ENCODE measurements at regions not wholly inside any gene's neighbourhood (a gene's known extent, or its start where the extent isn't known, plus 50 kb on each side); places are given as distances from the start of the nearest gene placed in this dataset.

DNA sequence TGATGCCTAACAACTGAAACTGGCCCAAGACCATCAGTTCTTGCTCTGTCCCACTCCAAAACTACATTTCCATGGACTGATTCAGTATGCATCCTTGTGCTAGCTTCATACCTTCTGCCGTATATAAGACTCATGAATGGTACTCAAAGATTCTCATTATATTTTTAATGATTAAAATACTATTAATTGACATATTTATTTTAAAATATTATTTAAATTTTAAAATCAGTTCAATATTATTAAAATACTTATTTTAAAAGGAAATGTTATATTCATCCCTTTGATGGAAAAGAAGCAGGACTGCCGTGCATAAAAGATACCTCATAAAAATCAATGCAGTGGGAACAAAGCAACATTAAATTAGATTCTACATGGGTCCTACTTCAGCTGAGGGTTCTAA is 153.4 kb downstream of the AXIN2 start:
- no peaks in the 10 kb centered on the region for H4K20me1 ChIP-seq (ENCODE audit: insufficient read depth, low read length)
- no peaks in the 10 kb centered on the region for H3K79me2 ChIP-seq (ENCODE audit: low read length)
- H3K4me1 ChIP-seq (ENCODE audit: low read length): no peaks in the 10 kb centered on the region
- H3K27ac ChIP-seq (ENCODE audit: low read length): no peak overlapping the region
- no peak overlapping the region for H3K4me2 ChIP-seq (ENCODE audit: low read depth, low read length)
- no peaks in the 10 kb centered on the region for H3K27me3 ChIP-seq (replicated peaks; ENCODE audit: insufficient read depth, low read length)
- H3K9me2 ChIP-seq (replicated peaks; ENCODE audit: insufficient read depth, low read length): no peaks in the 10 kb centered on the region
- H3K9ac ChIP-seq (ENCODE audit: low read length): no peak overlapping the region
- no peaks in the 10 kb centered on the region for H3K36me3 ChIP-seq (replicated peaks; ENCODE audit: insufficient read depth, low read length)
- H3K4me3 ChIP-seq (ENCODE audit: low read length): no peak overlapping the region
- no peaks in the 10 kb centered on the region for H3F3A ChIP-seq (ENCODE audit: insufficient read depth, low read length)
- no peak overlapping the region for H2AFZ ChIP-seq (ENCODE audit: low read length)
- H3K9me3 ChIP-seq (replicated peaks; ENCODE audit: insufficient read depth, low read length): no peaks in the 10 kb centered on the region
- DNase-seq: no peak
- TF ChIP-seq EZH2phosphoT487 (IDR thresholded peaks at IDR 0.05; ENCODE audit: low read length): no peak
- TF ChIP-seq CTCF (IDR thresholded peaks at IDR 0.05; ENCODE audit: low read length): no peak

DNA sequence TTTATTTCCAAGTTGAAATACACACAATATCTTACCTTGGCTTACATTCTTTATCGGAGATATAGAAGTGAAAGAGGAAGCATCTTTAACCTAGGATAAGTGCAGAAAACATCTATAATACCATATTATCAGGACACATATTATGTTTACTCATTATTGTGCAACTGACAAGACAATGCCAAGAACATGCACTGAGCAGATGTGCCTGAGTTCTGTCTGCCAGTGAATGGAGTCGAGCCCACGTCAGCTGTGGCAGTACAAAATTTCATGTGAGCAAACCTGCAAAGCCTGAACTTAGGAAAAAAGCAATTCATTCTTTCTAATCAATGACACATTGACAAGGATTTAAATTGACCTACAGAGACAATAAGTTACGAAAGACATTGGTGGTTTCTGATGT is 154.4 kb downstream of the AXIN2 start:
- H3K9ac ChIP-seq (ENCODE audit: low read length): no peak overlapping the region
- no peaks in the 10 kb centered on the region for H3K36me3 ChIP-seq (replicated peaks; ENCODE audit: insufficient read depth, low read length)
- no peak for DNase-seq
- H3K9me2 ChIP-seq (replicated peaks; ENCODE audit: insufficient read depth, low read length): no peaks in the 10 kb centered on the region
- TF ChIP-seq CTCF (IDR thresholded peaks at IDR 0.05; ENCODE audit: low read length) (no peak), EZH2 (optimal IDR thresholded peaks at IDR 0.05; ENCODE audit: low read depth, low read length) (no peak), EZH2phosphoT487 (IDR thresholded peaks at IDR 0.05; ENCODE audit: low read length) (no peak)
- no peak overlapping the region for H3K27ac ChIP-seq (ENCODE audit: low read length)
- no peaks in the 10 kb centered on the region for H3F3A ChIP-seq (ENCODE audit: insufficient read depth, low read length)
- no peaks in the 10 kb centered on the region for H3K79me2 ChIP-seq (ENCODE audit: low read length)
- no peaks in the 10 kb centered on the region for H3K27me3 ChIP-seq (replicated peaks; ENCODE audit: insufficient read depth, low read length)
- H2AFZ ChIP-seq (ENCODE audit: low read length): no peak overlapping the region
- H4K20me1 ChIP-seq (ENCODE audit: insufficient read depth, low read length): no peaks in the 10 kb centered on the region
- H3K4me1 ChIP-seq (ENCODE audit: low read length): no peaks in the 10 kb centered on the region
- H3K9me3 ChIP-seq (replicated peaks; ENCODE audit: insufficient read depth, low read length): no peaks in the 10 kb centered on the region
- H3K4me2 ChIP-seq (ENCODE audit: low read depth, low read length): no peak overlapping the region
- H3K4me3 ChIP-seq (ENCODE audit: low read length): no peak overlapping the region

DNA sequence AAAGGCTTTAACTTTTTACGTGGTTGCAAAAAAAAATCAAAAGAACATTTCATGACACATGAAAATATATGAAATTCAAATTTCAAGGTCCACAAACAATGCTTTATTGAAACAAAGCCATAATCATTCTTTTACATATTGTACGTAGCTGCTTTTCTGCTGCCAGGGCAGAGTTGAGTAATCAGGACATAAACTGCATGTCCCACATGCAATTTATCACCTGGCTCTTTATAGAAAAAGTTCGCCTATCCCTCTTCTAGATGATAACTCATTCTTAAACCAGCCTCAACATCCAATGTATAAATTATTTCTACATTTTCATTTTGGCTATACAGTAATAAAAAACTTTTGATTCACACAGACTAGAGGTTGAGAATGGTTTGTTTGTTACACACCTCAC is 154.9 kb downstream of the AXIN2 start:
- Histone ChIP-seq H3K4me1 (ENCODE audit: low read length) (no peaks in the 10 kb centered on the region), H2AFZ (ENCODE audit: low read length) (no peak overlapping the region), H4K20me1 (ENCODE audit: insufficient read depth, low read length) (no peaks in the 10 kb centered on the region), H3K4me2 (ENCODE audit: low read depth, low read length) (no peak overlapping the region), H3F3A (ENCODE audit: insufficient read depth, low read length) (no peaks in the 10 kb centered on the region), H3K79me2 (ENCODE audit: low read length) (no peaks in the 10 kb centered on the region), H3K9me2 (replicated peaks; ENCODE audit: insufficient read depth, low read length) (no peaks in the 10 kb centered on the region), H3K9me3 (replicated peaks; ENCODE audit: insufficient read depth, low read length) (no peaks in the 10 kb centered on the region), H3K9ac (ENCODE audit: low read length) (no peak overlapping the region), H3K27ac (ENCODE audit: low read length) (no peak overlapping the region), H3K36me3 (replicated peaks; ENCODE audit: insufficient read depth, low read length) (no peaks in the 10 kb centered on the region), H3K27me3 (replicated peaks; ENCODE audit: insufficient read depth, low read length) (no peaks in the 10 kb centered on the region), H3K4me3 (ENCODE audit: low read length) (no peak overlapping the region)
- no peak for DNase-seq
- TF ChIP-seq EZH2phosphoT487 (IDR thresholded peaks at IDR 0.05; ENCODE audit: low read length) (no peak), CTCF (IDR thresholded peaks at IDR 0.05; ENCODE audit: low read length) (no peak), EZH2 (optimal IDR thresholded peaks at IDR 0.05; ENCODE audit: low read depth, low read length) (no peak)
